Nucleus accumbens (tissue), 56 donors: ENCODE measurements at regions not wholly inside any gene's neighbourhood (a gene's known extent, or its start where the extent isn't known, plus 50 kb on each side); places are given as distances from the start of the nearest gene placed in this dataset.

Experiments
- DNase-seq, 56 donors: peaks; one replicate each; lab custom pipeline; 2025; lab: John Stamatoyannopoulos, UW

- no peak for DNase-seq
Observed at GRCh38 chr3:25032344-25032743, 395.7 kb upstream of the RARB start.

- peak in 39 of 56 donors; percentile 2 to 65 (median 23) for DNase-seq
Observed at GRCh38 chr3:25033407-25034029, 394.5 kb upstream of the RARB start.

- no peak for DNase-seq
Observed at GRCh38 chr3:25035526-25035925, 392.5 kb upstream of the RARB start.

- DNase-seq, result no peak
Observed at GRCh38 chr3:25036633-25037032, 391.4 kb upstream of the RARB start.

- DNase-seq, result no peak
Observed at GRCh38 chr3:25037049-25037547, 391.0 kb upstream of the RARB start.

- no peak for DNase-seq
Observed at GRCh38 chr3:25038271-25038670, 389.8 kb upstream of the RARB start.

- DNase-seq, result no peak
Observed at GRCh38 chr3:25038922-25039321, 389.1 kb upstream of the RARB start.

GRCh38 chr3:25040748-25041147, 387.3 kb upstream of the RARB start:
- DNase-seq, result no peak

GRCh38 chr3:25041871-25042584, 386.0 kb upstream of the RARB start:
- DNase-seq, result no peak

- DNase-seq, result no peak
Observed at GRCh38 chr3:25043177-25043576, 384.9 kb upstream of the RARB start.

- no peak for DNase-seq
Observed at GRCh38 chr3:25043749-25044148, 384.3 kb upstream of the RARB start.

GRCh38 chr3:25044762-25045710, 383.0 kb upstream of the RARB start:
- peak in 39 of 56 donors; percentile 1 to 66 (median 26) for DNase-seq

GRCh38 chr3:25046911-25047771, 380.9 kb upstream of the RARB start:
- peak in 1 of 56 donors; percentile 28 for DNase-seq

- no peak for DNase-seq
Observed at GRCh38 chr3:25049304-25049703, 378.8 kb upstream of the RARB start.

- no peak for DNase-seq
Observed at GRCh38 chr3:25053360-25053759, 374.7 kb upstream of the RARB start.

GRCh38 chr3:25056036-25056755, 371.9 kb upstream of the RARB start:
- DNase-seq, result no peak

GRCh38 chr3:25056803-25057351, 371.2 kb upstream of the RARB start:
- no peak for DNase-seq

- DNase-seq, result no peak
Observed at GRCh38 chr3:25057379-25057778, 370.7 kb upstream of the RARB start.

- DNase-seq, result no peak
Observed at GRCh38 chr3:25064681-25065080, 363.4 kb upstream of the RARB start.
